GM21367 (cell line): ENCODE measurements at regions not wholly inside any gene's neighbourhood (a gene's known extent, or its start where the extent isn't known, plus 50 kb on each side); places are given as distances from the start of the nearest gene placed in this dataset.

Experiments used
- ATAC-seq: cut with Tn5 transposase; IDR thresholded peaks from one replicate; pipeline ENCODE4 v1.9.1; 2021; ENCODE audit not compliant: unreplicated experiment

- ATAC-seq, result no peak
Observed at GRCh38 chr15:95911570-95912279, 418.8 kb upstream of the NR2F2 start.

DNA sequence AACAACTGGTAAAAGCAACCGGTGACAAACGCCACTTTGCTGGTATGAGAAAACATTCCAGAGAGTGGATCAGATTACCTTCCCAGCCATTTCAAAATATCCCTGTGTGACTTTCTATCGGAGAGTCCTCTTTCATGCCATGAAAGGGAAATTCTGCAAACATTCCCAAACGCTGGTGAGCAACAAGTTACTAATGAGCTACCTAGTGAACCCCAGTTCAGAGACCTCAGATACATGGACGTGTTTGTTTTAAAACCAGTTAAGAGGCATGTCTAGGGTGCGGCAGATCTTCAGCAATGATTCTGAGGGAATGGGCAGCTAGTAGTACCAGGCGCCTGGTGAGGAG lies 418.2 kb upstream of the NR2F2 start:
- ATAC-seq, result no peak

- no peak for ATAC-seq
Observed at GRCh38 chr15:95912728-95913127, 417.8 kb upstream of the NR2F2 start.

DNA sequence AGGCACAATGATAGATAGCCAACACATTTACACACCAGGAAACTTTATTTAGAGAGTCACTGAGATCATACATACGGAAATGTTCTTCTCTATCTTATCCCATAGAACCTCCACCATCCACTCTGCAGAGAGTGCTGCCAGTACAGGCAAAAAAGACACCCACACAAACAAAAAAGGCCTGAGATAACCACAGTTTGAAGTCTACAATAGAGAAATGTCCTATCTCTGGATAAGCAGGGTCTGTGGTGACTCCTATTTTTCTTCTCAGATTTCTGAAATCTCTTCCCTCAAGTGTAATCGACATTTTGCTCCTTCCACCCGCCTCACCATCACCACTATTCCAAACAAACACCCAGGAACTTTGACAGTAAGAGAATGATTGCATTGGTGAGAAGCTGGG lies 413.9 kb upstream of the NR2F2 start:
- no peak for ATAC-seq

DNA sequence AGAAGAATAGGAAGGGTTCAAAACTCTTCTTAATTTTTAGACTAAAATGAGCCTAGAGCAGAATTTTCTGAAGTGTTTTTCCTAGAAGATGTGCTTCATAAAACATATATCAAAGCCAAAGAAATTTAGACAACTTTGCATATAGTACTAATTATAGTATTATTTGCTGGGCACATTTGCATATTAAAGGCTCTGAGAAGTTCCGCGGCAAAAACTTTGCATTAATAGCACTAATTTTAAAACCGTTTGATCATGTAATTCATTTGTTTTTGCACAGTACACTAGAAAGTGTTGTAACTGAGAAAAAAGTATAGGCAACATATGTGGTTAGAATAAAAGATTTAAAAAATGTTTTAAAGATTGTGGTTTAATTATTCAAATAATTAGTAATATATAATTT lies 412.0 kb upstream of the NR2F2 start:
- no peak for ATAC-seq

GRCh38 chr15:95919460-95919859 lies 411.0 kb upstream of the NR2F2 start:
- ATAC-seq, result no peak

DNA sequence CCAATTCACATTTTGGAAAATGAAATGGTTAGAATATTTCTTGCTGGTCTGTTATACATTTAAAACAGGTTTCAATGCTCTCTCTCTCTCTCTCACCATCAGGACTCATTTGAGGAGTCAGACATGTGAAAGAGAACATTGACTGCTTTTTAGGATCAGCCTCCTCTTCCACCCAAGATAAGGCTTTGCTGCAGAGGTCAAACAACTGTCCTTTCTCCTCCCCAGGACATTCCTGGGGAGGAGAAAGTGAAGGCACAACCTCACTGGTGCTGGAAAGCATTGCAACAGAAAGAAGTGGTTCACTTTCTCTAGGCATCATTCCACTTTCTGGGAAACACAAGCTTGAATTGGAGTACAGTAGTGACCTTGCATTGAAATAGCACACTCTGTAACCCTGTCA lies 409.1 kb upstream of the NR2F2 start:
- ATAC-seq, result no peak

DNA sequence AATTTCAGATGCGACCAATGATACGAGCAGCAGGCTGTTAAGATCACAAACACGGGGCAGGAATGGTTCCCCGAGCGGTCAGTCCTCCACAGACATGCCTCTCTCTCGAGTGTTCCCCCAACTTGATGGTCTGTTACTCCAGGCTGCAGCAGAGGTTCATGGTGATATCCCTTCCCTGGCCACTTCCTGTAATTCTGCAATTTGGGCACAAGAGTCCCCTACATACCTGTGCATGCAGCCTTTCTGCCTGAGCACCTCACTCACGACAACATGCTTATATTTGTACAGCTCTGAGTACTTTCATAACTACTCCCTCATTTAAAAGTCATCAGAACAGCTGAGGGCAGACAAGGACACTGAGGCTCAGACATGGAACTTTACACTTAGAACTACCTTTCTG lies 408.1 kb upstream of the NR2F2 start:
- no peak for ATAC-seq

- no peak for ATAC-seq
Observed at GRCh38 chr15:95923792-95924191, 406.7 kb upstream of the NR2F2 start.

GRCh38 chr15:95928822-95929221 lies 401.7 kb upstream of the NR2F2 start:
- ATAC-seq, result no peak

DNA sequence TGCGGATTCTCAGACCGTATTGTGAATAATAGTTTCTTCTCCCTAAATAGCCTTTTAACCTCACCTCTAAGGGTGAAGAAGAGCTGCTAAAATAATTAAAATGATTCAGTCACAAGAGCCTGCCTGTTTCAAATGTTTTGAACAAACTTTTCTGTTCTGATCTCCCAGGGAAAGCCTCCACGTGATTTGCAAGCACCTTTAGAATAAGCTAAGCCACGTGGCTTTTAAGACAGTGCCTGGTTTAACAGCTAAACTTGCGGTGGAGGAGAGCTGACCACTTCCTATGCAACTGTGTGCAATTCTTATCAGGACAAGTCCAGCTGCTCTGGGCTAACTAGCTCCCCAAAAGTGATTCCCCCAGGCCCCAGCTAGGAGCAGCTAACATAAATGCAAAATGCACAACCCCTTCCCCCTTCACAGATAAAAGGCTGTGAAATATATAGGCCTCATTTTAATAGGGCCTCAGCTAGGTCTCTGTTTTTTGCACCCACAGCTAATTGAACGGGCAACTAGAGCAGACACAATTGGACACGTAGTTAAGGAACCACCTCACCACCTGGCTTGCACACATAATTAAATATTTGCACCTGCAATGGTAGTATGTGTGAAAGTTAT lies 401.2 kb upstream of the NR2F2 start:
- peak; percentile 49 for ATAC-seq

GRCh38 chr15:95930659-95931375 lies 399.7 kb upstream of the NR2F2 start:
- ATAC-seq, result no peak

GRCh38 chr15:95931619-95932018 lies 398.9 kb upstream of the NR2F2 start:
- no peak for ATAC-seq

GRCh38 chr15:95932141-95932540 lies 398.4 kb upstream of the NR2F2 start:
- no peak for ATAC-seq

DNA sequence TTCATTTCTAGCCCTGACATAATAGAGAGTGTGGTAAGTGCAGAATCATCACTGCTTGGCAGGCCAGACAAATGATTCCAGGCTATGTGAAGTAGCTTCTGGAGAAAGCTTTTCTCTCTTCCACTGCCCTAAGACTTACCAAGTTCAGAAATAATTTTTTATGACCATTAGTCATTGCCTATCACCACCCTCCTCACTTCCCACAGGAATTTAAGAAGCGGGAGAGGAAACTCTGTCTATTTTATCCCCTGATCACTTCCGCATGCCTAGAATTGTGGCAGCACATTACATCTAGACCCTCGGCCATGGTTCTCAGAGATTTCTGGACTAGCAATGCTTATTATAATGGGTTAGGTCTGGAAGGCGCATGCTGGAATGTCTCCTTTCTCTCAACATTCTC lies 397.8 kb upstream of the NR2F2 start:
- no peak for ATAC-seq

- no peak for ATAC-seq
Observed at GRCh38 chr15:95935852-95936251, 394.6 kb upstream of the NR2F2 start.

GRCh38 chr15:95937128-95937528 lies 393.4 kb upstream of the NR2F2 start:
- no peak for ATAC-seq

GRCh38 chr15:95940431-95940985 lies 390.0 kb upstream of the NR2F2 start:
- ATAC-seq, result no peak

DNA sequence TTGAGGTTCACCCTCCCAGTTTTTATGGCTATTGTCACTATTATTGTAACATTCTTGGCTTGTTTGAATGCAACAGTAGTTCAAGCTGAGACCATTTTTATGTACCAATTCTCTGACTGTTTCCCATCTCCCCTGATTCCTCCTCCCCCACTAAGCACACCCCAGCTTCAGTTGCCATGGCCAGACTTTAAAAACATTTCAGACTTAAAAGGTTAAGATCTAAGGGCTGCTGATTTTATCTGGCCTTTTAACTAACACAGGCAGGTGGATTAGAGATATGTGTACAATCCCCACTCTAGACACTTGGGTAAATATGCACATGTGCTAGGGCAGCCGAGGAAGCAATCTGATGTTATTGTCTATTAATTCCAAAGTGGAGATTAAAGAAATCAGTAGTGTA lies 386.3 kb upstream of the NR2F2 start:
- ATAC-seq, result no peak

DNA sequence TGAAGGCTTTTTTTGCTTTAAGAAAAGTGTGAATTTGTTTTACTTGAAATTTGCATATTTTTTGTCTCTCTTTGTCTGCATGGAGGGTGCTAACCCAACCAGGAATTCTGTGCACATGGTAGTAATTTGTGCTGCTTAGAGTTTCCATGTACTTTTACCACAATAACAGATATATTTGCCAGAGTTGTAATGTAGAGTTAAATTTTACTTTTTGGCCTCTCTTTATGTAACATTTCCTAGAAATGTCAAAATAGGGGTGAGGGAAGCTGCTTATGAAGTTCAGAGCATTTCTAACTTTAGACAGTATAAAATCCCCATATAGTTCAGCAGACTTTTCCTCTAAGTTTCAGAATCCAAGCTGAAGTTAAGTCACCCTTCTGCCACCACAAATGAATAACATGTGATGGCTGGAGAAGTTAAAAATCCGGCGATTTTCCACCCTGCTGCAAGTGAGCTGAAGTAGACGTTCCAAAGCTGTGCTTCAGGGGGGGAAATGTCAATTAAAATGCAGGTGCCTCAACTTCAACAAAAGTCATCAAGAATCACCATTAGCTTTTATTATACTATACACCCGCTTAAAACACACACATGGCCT lies 385.7 kb upstream of the NR2F2 start:
- ATAC-seq, result no peak

- ATAC-seq, result no peak
Observed at GRCh38 chr15:95946241-95946640, 384.3 kb upstream of the NR2F2 start.

DNA sequence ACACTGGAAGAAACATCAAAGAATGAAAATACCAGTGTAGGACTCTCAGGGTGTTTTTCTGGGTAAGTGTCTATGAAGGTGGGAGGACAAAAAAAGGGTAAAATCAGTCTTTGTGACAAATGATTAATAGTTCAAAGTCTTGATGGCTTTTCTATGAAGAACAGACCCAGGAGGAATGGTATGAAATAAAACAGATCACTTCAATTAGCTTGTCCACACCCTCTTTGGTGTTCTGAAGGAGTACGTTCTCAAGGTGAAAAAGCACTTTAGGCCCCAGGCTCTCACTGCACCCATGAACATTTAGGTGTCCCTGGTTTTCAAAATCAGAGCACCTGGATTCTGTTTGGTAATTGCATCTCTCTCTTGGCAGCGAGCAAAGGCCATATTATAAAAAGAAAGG lies 383.6 kb upstream of the NR2F2 start:
- ATAC-seq, result no peak
